Activated T-helper 17 cell treated with anti-CD3 and anti-CD28 coated beads, Interleukin-2, amount 50 U/mL, for 72 hours (primary cell): ENCODE measurements at regions not wholly inside any gene's neighbourhood (a gene's known extent, or its start where the extent isn't known, plus 50 kb on each side); places are given as distances from the start of the nearest gene placed in this dataset.

Experiments used
- ATAC-seq: fragments of 150-1000 bp; cut with Tn5 transposase; replicated peaks from 2 replicates; pipeline ENCODE4 v1.10.0; 2021; ENCODE audit warnings: mild to moderate bottlenecking, moderate library complexity
- H3K27ac Mint-ChIP-seq: one replicate; pipeline ENCODE4 v1.8.0; 2022; ENCODE audit warnings: mixed read lengths
- H3K27me3 Mint-ChIP-seq: one replicate; pipeline ENCODE4 v1.8.0; 2022; ENCODE audit warnings: mixed read lengths
- H3K36me3 Mint-ChIP-seq: one replicate; pipeline ENCODE4 v1.8.0; 2022; ENCODE audit warnings: low read depth, mild to moderate bottlenecking, mixed read lengths
- H3K4me1 Mint-ChIP-seq: one replicate; pipeline ENCODE4 v1.8.0; 2022; ENCODE audit warnings: mixed read lengths
- H3K4me3 Mint-ChIP-seq: one replicate; pipeline ENCODE4 v1.8.0; 2022; ENCODE audit warnings: mild to moderate bottlenecking, mixed read lengths
- H3K9me3 Mint-ChIP-seq: one replicate; pipeline ENCODE4 v1.8.0; 2022; ENCODE audit warnings: mixed read lengths

DNA sequence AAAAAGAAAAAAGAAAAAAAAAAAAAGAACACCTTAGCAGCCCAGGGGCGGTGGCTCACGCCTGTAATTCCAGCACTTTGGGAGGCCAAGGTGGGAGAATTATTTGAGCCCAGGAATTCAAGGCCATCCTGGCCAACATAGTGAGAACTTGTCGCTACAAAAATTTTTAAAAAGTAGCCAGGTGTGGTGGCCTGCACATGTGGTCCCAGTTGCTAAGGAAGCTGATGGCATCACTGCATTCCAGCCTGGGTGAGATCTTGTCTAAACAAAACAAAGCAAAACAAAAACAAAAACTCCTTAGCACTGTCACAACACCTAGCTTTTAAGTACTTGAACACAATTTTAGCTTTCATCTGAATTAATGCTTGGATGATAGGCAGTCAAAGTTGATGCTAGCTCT, 86.3 kb upstream of the MKLN1 start:
- H3K4me3 Mint-ChIP-seq = no peak overlapping the region
- H3K27me3 Mint-ChIP-seq = no peaks in the 10 kb centered on the region
- peaks cover 19% of the 10 kb centered on the region for H3K4me1 Mint-ChIP-seq
- H3K36me3 Mint-ChIP-seq = no peaks in the 10 kb centered on the region
- H3K9me3 Mint-ChIP-seq = peaks cover 6% of the 10 kb centered on the region
- no peak overlapping the region for H3K27ac Mint-ChIP-seq
- no peak for ATAC-seq

DNA sequence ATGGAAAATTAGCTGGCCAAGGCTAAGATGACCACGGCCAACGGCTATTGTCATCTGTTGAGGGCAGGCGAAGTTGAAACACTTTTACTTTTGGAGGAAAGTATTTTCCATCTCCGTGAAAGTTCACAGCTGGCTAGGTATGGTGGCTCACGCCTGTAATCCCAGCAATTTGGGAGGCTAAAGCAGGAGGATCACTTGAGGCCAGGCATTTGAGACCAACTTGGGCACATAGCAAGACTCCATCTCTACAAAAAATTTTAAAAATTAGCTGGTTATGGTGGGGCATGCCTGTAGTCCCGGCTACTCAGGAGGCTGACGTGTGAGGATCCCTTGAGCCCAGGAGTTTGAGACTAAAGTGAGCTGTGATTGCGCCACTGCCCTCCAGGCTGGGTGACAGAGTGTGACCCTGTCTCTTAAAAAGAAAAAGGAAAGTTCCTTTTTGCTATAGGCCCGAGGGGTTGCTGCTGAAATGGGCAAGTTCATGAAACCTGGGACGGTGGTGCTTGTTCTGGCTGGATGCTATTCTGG, 85.5 kb upstream of the MKLN1 start:
- no peak for ATAC-seq
- Mint-ChIP-seq H3K4me1 (peaks cover 12% of the 10 kb centered on the region), H3K4me3 (no peak overlapping the region), H3K9me3 (peaks cover 4% of the 10 kb centered on the region), H3K36me3 (no peaks in the 10 kb centered on the region), H3K27ac (no peak overlapping the region), H3K27me3 (no peaks in the 10 kb centered on the region)

DNA sequence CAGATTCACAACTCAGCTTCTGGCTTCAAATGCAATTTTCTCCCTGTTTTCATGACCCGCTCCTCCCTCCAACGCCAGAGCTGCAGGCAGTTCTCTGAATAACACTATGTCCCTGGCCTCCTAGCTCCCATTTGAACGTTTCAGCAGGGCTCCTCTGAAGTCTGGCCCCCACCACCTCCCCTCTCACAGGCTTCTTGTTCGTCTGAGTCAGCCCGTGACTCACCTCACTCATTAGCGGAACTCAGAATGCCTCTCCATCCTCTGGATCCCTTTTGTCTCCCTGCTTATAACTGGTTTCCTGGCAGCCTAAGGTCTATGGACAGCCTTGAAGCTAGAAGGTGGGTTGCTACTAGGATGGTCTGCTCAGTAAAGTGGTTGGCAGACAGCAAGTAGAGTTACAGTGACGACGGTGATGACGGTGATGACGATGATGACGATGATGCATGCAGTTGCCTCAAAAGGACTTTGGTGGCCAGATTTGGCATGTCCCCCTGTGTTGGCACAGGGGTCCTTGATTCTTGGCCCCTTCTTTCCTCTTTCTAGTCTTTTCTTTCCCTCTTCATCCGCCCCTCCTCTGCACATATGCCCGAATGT, 83.3 kb upstream of the MKLN1 start:
- Mint-ChIP-seq H3K4me3 (no peak overlapping the region), H3K27me3 (peaks cover 1% of the 10 kb centered on the region), H3K9me3 (no peaks in the 10 kb centered on the region), H3K27ac (no peak overlapping the region), H3K4me1 (no peaks in the 10 kb centered on the region), H3K36me3 (no peaks in the 10 kb centered on the region)
- no peak for ATAC-seq

DNA sequence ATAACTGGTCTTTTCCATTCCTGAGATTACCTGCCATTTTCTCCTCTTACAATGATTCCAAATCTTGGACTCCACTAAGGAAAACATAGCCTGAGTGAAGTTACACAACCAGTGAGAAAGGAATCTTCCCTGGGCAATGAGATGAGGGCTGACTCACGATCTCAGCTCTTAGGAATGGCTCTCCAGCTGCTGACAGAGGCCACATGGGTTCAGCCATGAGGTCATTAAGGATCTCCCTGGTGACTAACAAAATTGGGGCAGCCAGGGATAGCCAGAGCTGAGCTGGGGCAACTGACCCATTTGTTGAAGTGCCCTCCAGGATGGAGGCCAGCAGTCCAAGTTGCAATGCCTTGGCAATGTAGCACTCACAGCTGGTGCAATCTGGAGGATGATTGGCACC, 78.7 kb upstream of the MKLN1 start:
- Mint-ChIP-seq H3K4me1 (peaks cover 6% of the 10 kb centered on the region), H3K4me3 (no peak overlapping the region), H3K27ac (no peak overlapping the region), H3K27me3 (peaks cover 8% of the 10 kb centered on the region), H3K9me3 (peaks cover 6% of the 10 kb centered on the region), H3K36me3 (no peaks in the 10 kb centered on the region)
- ATAC-seq = no peak

DNA sequence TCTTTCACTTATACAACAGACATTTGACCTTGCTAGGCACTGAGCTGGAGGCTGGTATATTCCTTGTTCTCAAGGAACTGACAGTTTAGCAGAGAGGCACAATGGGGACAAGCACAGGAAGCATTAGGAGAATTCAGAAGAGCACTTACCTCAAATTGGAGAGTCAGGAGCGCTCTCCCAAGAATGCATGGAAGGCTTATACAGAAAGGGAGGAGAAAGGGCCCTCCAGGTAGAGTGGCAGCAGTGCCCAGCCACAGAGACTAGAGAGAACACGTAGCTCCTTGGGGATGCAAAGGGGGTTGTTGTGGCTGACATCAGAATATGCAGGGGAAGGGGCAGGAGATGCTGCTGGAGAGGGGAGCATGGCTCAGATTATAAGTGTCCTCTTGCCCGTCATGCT, 78.2 kb upstream of the MKLN1 start:
- no peak for ATAC-seq
- H3K27ac Mint-ChIP-seq = no peak overlapping the region

DNA sequence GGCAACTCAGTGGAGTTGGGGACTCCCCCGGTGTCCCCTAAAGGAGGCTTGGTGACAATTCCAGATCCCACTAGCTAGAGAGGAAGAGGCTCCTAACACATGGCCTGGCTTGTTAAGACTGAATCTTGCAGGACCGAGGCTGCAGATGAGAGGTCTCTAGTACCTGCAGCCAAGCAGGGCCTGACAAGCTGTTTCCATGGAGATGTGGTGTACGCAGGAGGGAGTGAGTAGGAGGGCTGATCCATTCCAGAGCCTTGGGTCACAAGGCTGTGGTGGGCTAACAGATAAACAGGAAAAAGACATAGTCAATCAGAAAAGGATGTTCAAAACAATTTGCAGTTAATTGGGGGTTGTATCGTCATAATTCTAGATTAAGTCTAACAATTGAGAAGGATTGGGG, 77.3 kb upstream of the MKLN1 start:
- H3K9me3 Mint-ChIP-seq = peaks cover 13% of the 10 kb centered on the region
- no peaks in the 10 kb centered on the region for H3K36me3 Mint-ChIP-seq
- peaks cover 8% of the 10 kb centered on the region for H3K27me3 Mint-ChIP-seq
- H3K4me1 Mint-ChIP-seq = peaks cover 10% of the 10 kb centered on the region
- no peak for ATAC-seq
- H3K4me3 Mint-ChIP-seq = no peak overlapping the region
- no peak overlapping the region for H3K27ac Mint-ChIP-seq

More for the DNA sequence above, 78.2 kb upstream of the MKLN1 start:
- H3K36me3 Mint-ChIP-seq = no peaks in the 10 kb centered on the region
- peaks cover 11% of the 10 kb centered on the region for H3K9me3 Mint-ChIP-seq
- H3K4me1 Mint-ChIP-seq = peaks cover 10% of the 10 kb centered on the region
- peaks cover 8% of the 10 kb centered on the region for H3K27me3 Mint-ChIP-seq
- H3K4me3 Mint-ChIP-seq = no peak overlapping the region

DNA sequence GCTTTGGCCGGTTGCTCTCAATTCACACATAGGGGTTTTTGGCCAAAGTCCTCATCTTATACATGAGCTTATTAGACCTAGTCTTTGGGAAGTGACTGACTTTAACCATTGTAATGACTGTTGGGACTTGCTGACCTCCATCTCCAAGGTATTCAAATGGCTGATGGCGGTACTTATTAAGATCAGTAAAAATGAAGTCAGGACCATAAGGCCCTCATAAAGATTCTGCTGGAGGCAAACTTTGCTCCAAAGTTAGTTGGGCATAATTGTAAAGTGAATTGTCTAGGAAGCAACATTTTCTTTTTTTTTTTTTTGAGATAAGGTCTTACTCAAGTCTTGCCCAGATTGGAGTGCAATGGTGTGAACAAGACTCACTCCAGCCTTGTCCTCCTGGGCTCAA, 76.3 kb upstream of the MKLN1 start:
- Mint-ChIP-seq H3K9me3 (peaks cover 13% of the 10 kb centered on the region), H3K36me3 (no peaks in the 10 kb centered on the region), H3K27ac (no peak overlapping the region), H3K4me1 (peaks cover 10% of the 10 kb centered on the region), H3K4me3 (no peak overlapping the region), H3K27me3 (peaks cover 8% of the 10 kb centered on the region)
- no peak for ATAC-seq

DNA sequence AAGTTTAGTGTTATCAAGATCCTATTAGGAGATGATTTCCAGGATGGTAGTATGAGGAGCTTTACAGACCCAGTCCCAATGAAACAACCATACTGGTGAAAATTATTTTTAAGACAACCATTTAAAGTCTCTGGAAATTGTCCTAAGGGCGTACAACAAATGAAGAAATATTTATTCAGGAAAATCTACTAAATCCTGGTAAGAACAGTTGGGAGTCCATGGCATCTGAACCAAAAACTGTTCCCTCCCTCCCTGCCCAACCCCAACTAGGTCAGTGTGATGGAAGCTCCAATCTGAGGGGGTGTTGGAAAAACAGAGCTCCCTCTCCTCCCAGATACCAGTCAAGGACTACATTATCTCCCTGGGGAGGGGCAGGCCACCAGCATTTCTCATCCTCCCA, 74.7 kb upstream of the MKLN1 start:
- Mint-ChIP-seq H3K9me3 (peaks cover 13% of the 10 kb centered on the region), H3K27ac (no peak overlapping the region), H3K4me1 (peaks cover 10% of the 10 kb centered on the region), H3K4me3 (no peak overlapping the region), H3K27me3 (peaks cover 8% of the 10 kb centered on the region), H3K36me3 (no peaks in the 10 kb centered on the region)
- no peak for ATAC-seq

DNA sequence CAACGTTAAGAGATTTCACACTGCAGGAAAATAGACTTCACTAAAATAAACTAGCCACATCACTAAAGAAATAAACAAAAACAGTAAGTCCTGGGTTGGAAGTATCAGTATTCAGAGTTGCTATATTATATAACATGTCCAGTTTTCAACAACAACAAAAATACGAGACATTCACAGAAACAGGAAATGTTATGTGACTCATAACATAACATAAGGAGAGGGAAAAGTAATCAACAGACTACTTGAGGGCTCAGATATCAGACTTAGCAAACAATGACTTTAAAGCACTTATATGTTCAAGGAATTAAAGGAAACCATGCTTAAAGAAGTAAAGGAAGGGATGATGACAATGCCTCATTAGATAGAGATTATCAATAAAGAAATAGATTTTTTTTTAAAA, 73.5 kb upstream of the MKLN1 start:
- no peak for ATAC-seq
- H3K4me3 Mint-ChIP-seq = no peak overlapping the region
- peaks cover 10% of the 10 kb centered on the region for H3K4me1 Mint-ChIP-seq
- H3K36me3 Mint-ChIP-seq = no peaks in the 10 kb centered on the region
- H3K9me3 Mint-ChIP-seq = peaks cover 13% of the 10 kb centered on the region
- H3K27ac Mint-ChIP-seq = no peak overlapping the region
- peaks cover 8% of the 10 kb centered on the region for H3K27me3 Mint-ChIP-seq

DNA sequence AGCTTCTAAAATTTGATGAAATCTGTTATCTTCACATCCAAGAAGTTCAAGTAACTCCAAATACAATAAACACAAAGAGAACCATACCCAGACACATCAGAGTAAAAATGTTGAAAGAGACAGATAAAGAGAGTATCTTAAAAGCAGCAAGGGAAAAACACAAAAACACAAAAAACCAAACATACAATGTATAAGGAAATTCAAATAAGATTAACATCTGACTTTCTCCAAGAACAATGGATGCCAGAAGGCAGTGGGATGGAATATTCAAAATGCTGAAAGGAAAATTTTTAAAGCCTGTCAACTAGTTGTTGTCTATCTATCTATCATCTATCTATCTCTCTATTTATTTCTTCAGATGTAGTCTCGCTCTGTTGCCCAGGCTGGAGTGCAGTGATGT, 72.4 kb upstream of the MKLN1 start:
- Mint-ChIP-seq H3K4me1 (peaks cover 10% of the 10 kb centered on the region), H3K9me3 (peaks cover 13% of the 10 kb centered on the region), H3K27ac (no peak overlapping the region), H3K36me3 (no peaks in the 10 kb centered on the region), H3K27me3 (no peaks in the 10 kb centered on the region), H3K4me3 (no peak overlapping the region)
- ATAC-seq = no peak

DNA sequence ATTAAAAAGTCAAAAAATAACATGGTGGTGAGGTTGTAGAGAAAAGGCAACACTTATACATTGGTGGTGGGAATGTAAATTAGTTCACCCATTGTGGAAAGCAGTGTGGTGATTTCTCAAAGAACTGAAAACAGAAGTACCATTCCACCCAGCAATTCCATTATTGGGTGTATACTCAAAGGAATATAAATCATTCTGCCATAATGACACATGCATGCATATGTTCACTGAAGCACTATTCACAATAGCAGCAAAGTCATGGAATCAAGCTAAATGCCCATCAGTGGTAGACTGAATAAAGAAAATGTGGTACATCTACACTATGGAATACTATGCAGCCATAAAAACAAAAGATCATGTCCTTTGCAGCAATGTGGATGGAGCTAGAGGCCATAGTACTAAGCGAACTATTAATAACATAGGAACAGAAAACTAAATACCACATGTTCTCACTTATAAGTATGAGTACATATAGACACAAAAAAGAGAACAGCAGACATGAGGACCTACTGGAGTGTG, 66.1 kb upstream of the MKLN1 start:
- ATAC-seq = no peak
- Mint-ChIP-seq H3K27ac (no peak overlapping the region), H3K9me3 (no peaks in the 10 kb centered on the region), H3K4me3 (no peak overlapping the region), H3K27me3 (no peaks in the 10 kb centered on the region), H3K4me1 (no peaks in the 10 kb centered on the region), H3K36me3 (no peaks in the 10 kb centered on the region)

DNA sequence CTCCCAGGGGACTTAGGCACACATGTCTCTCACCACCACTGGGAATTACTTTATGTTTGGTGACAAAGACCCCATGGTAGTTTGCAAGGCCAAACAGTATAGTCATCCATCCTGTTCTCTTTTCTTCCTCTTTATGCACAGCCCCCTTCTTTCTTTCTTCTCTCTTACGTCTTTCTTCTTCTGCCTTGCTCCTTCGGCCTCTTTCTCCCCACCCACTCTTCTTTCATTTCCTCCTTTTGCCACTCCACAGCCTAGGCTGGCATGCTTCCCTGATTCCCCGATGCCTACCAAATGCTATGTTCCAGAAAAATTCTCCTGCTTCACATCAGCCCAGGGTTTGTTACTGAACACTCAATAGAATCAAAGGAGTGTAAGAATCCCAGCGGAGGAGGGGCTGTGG, 62.4 kb upstream of the MKLN1 start:
- Mint-ChIP-seq H3K9me3 (no peaks in the 10 kb centered on the region), H3K4me1 (no peaks in the 10 kb centered on the region), H3K27ac (no peak overlapping the region), H3K4me3 (no peak overlapping the region), H3K27me3 (no peaks in the 10 kb centered on the region), H3K36me3 (no peaks in the 10 kb centered on the region)
- ATAC-seq = no peak

DNA sequence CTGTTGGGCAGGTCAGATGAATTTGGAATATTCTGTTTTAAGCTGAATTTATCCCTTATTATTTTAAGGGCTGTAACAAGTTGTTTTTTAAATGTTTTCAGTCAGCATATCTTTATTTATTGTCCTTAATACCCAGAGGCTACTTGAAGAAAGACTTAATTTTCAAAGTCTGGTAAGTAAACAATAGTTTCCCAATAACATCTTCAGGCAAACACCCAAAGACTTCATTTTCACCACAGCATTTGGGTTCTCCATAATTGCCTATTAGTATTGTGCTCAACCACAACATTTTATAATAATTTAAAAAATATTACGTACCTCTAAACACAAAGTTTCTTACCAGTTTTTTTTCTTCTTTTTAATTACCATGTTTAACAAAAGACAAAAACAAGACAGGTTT, 60.0 kb upstream of the MKLN1 start:
- Mint-ChIP-seq H3K27ac (no peak overlapping the region), H3K9me3 (no peaks in the 10 kb centered on the region), H3K4me3 (no peak overlapping the region), H3K36me3 (no peaks in the 10 kb centered on the region), H3K4me1 (no peaks in the 10 kb centered on the region), H3K27me3 (no peaks in the 10 kb centered on the region)
- ATAC-seq = no peak

DNA sequence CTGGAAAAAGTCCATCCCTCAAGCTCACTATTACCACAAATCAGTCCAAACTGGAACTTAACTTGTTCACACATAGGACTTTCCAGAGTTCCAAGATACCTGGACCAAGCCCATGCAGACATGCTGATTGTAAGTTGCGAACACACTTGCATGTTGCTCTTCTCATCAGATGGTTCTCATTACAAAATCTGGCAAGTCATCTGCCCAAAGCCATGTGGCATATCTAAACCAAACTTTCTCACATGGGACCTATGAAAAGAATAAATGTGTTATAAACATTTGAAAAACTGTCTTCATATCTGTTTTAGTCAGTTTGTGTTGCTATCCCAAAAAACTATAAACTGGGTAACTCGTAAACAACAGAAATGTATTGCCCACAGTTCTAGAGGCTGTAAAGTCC, 58.8 kb upstream of the MKLN1 start:
- no peak for ATAC-seq
- no peaks in the 10 kb centered on the region for H3K9me3 Mint-ChIP-seq
- no peak overlapping the region for H3K27ac Mint-ChIP-seq
- no peaks in the 10 kb centered on the region for H3K4me1 Mint-ChIP-seq
- no peak overlapping the region for H3K4me3 Mint-ChIP-seq
- no peaks in the 10 kb centered on the region for H3K36me3 Mint-ChIP-seq
- H3K27me3 Mint-ChIP-seq = no peaks in the 10 kb centered on the region

DNA sequence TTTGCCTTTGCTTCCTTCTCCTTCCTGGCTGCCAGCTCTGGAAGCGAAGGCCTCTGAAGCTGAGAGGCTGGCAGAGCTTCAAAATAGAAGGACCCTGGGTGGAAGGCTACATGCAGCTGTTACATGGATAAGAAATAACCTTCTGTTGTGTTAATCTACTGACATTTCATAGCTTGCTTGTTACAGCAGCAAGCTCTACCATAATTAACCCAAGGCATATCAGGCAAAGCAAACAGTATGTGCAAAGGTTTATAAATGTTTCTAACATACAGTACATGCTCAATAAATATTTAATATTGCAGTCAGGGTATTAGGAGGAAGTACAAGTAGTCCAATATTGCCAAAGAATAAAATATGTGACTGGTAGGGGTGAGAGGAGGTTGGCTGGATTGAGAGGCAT, 55.6 kb upstream of the MKLN1 start:
- Mint-ChIP-seq H3K27me3 (no peaks in the 10 kb centered on the region), H3K9me3 (no peaks in the 10 kb centered on the region), H3K27ac (no peak overlapping the region), H3K4me3 (no peak overlapping the region), H3K36me3 (no peaks in the 10 kb centered on the region), H3K4me1 (no peaks in the 10 kb centered on the region)
- ATAC-seq = no peak

DNA sequence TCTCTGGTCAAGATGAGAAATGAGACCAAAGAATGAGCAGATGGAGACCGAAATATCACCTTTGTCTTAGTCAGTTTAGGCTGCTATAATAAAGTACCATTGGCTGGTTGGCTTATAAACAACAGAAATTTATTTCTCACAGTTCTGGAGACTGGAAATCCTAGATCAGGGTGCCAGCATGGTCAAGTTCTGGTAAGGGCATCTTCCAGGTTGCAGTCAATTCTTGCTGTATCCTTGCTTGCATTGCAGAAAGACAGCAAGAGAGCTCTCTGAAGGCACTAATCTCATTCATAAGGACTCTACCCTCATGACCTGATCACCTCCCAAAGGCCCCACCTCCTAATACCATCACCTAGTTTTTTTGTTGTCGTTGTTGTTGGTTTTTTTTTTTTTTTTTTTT, 52.7 kb upstream of the MKLN1 start:
- Mint-ChIP-seq H3K36me3 (no peaks in the 10 kb centered on the region), H3K9me3 (no peaks in the 10 kb centered on the region), H3K4me1 (no peaks in the 10 kb centered on the region), H3K27ac (no peak overlapping the region), H3K27me3 (no peaks in the 10 kb centered on the region), H3K4me3 (no peak overlapping the region)
- ATAC-seq = no peak
